ENCODE measurements at regions not wholly inside any gene's neighbourhood (a gene's known extent, or its start where the extent isn't known, plus 50 kb on each side); places are given as distances from the start of the nearest gene placed in this dataset.
"Not testable (repeated sequence)": the region's sequence is repeated elsewhere in the genome, so short reads cannot be mapped to it uniquely, and the experiment has no call there.

- DNase-seq, result no peak
- no peak for ATAC-seq
These were observed 335.2 kb downstream of the PPP1R2C start for GRCh38 chrX:42442745-42443144.

DNA sequence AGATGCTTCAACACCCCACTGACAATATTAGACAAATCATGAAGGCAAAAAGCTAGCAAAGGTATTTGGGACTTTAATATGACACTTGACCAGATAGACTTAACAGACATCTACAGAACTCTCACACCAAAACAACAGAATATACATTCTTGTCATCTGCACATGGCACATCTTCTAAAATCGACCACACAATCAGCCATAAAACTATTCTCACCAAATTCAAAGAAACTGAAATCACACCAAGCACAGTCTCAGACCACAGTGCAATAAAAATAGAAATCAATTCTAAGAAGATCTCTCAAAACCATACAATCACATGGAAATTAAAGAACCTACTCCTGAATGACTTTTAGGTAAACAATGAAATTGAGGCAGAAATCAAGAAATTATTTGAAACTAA lies 340.8 kb downstream of the PPP1R2C start:
- DNase-seq (no peak), ATAC-seq (no peak)

DNA sequence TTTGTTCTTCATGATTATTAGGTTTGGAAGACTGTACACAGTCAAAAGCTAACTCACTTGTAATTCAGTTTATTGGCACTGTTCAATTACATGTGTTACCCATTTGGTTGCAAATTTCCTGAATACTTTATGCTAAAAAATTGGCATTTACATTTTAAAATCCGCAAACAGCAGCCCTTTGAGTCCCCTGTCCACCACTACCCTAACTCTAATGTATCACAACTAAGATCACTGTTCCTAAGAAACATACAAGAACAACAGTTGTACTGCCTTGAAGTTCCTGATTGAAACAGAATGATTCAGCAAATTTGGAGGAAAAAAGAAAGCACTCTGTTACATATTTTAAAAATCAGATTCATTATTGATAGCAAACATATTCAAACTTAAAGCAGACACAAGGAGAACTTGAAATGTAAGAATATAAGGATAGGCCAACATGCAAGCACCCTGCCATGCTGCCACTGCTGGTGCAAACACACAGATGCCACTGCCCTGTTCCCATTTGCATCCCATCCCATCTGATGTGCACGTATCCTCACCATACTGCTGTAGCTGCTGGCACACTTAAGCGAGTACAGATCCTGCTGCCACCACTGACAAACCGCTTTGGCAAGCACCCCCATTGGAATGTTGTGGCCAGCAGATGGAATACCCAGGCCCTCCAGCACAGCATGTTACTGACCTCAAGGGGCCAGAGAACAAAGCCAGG lies 343.4 kb downstream of the PPP1R2C start:
- ATAC-seq (no peak), DNase-seq (no peak)

DNA sequence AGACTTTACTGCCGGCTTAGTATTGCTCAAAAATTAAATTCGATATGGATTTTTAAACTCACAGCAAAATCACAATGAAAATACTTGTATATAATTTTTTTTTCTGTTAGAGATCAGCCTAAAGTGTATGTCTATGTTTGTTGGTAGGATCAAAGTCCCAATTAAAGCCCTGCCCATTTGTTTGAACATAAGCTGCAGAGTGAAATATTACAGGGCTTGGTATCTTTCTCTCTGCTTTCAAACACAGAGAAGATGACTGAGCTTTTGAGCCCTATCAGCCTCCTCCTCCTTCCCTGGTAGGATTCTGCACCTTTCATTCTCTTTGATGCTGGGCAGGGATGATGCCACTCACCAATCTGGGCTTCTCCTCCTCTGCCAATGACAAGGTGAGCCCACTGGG lies 345.4 kb downstream of the PPP1R2C start:
- ATAC-seq (no peak), DNase-seq (no peak)

GRCh38 chrX:42422961-42423360 lies 355.0 kb downstream of the PPP1R2C start:
- ATAC-seq (no peak), DNase-seq (no peak)

GRCh38 chrX:42420426-42420825 lies 357.5 kb downstream of the PPP1R2C start:
- no peak for ATAC-seq

GRCh38 chrX:42415636-42416035 lies 362.3 kb downstream of the PPP1R2C start:
- DNase-seq (no peak), ATAC-seq (no peak)

More at GRCh38 chrX:42420426-42420825, 357.5 kb downstream of the PPP1R2C start:
- no peak for DNase-seq

DNA sequence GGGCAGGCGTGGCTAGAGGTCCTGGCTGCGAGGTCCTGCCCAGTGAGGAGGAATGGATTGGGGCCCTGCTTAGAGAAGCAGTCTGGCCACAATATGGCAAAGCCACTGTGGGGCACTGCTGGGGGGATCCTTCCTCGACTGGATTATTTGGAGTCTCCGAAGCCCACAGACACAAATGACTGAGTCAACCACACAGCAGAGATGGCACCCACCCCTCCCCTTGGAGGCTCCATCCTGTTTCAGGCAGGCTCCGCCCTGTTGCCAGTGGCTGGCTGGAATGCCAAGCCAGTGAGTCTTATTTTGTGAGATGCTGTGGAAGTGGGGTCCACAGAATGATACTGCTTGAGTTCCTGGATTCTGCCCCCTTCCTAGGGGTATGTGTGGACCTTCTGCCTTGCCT lies 363.9 kb downstream of the PPP1R2C start:
- DNase-seq (no peak), ATAC-seq (no peak)

DNA sequence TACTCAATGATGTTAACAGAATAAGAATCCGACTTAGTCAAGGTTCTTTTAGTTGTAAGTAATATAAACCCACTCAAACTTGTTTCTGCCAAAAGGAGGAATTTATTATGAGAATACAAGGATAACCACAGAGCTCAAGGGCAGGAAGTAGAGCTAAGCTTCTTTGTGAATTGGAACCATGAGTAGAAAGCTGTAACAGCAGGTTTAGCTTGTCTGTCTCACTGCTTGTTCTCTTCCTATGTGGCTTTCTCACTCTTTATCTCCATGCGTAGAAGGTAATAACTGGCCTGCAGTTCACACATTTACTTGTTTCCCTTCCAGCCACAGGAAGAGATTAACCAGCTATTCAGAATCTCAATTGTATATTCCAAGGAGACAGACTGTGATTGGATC lies 378.3 kb downstream of the PPP1R2C start:
- DNase-seq (no peak), ATAC-seq (no peak)

GRCh38 chrX:42398967-42399631 lies 378.9 kb downstream of the PPP1R2C start:
- ATAC-seq (no peak), DNase-seq (no peak)

DNA sequence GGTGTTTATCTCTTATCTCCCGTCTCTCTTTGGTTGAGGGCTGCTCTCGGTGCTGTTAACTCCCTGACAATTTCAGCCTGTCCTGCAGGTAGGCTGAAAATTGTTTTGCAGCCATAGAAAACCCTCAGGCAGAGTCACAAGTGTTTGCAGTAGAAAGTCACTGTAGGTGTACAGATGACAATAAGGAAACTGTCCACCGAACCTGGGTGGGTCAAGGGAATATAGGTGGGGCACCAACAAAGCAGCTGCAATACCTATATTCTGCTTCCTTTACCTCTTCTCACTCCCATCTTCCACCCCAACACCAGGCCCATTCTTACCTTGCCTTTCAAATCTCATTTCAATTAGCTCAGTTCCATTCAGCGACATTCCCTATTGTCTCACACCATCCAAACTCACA lies 381.8 kb downstream of the PPP1R2C start:
- DNase-seq (no peak), ATAC-seq (no peak)

GRCh38 chrX:42392846-42393245 lies 385.1 kb downstream of the PPP1R2C start:
- ATAC-seq, result no peak
- DNase-seq, result no peak

DNA sequence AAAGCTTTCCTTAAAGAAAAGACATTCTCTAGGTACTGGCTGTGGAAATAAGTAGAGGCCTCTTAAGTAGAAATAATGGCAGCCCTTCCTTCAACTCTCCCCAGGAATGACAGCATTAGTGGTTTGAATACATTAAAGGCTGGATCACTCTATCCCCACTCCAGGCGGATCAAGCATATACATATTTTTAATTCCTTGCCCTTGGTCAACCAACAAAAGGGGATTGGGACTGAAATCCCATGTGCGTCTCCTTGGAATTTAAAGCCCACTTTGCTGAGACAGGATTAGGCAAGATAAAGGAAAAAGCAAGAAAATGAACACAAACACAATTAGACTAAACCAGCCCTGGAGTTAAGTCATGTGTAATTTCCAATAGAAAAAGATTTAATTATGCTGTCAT lies 391.3 kb downstream of the PPP1R2C start:
- ATAC-seq (no peak), DNase-seq (no peak)

GRCh38 chrX:42385730-42386129 lies 392.2 kb downstream of the PPP1R2C start:
- DNase-seq, result no peak
- no peak for ATAC-seq

- DNase-seq (no peak), ATAC-seq (no peak)
These were observed 393.0 kb downstream of the PPP1R2C start for GRCh38 chrX:42384956-42385355.

GRCh38 chrX:42378857-42379256 lies 399.1 kb downstream of the PPP1R2C start:
- no peak for DNase-seq
- ATAC-seq, result no peak

DNA sequence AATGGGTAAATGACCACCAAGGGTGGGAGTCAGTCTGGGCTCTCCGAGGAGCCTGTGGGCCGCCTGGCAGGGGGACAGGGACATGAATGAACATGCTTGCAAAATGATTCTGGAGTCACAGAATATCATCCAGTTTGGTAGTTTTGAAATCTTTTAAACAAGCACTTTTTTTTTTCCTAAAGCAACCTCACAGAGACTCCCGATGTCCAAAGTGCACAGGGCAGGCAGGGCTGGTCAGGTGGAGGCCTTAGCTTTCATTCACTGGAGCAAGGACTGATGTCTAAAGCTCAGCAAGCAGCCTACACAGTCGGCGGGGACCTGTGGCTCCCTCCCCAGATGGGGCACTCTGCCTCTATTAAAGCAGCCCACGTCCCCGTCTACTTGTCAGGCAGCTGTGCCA lies 402.9 kb downstream of the PPP1R2C start:
- DNase-seq, result no peak
- no peak for ATAC-seq

DNA sequence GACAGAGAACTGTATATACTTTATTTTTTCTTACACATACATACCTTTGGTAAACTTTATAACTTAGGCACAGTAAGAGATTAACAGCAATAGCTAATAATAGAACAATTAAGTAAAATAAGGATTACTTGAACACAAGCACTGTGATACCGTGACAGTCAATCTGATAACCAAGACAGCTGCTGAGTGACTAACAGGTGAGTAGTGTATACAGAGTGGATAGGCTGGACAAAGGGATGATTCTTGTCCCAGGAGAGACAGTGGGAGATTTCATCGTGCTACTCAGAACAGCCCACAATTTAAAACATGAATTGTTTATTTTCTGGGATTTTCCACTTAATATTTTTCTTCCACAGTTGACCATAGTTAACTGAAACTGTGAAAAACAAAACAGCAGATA lies 411.8 kb downstream of the PPP1R2C start:
- DNase-seq (no peak), ATAC-seq (no peak)

- no peak for DNase-seq
- ATAC-seq, result no peak
These were observed 415.7 kb downstream of the PPP1R2C start for GRCh38 chrX:42362219-42362618.

GRCh38 chrX:42342981-42343380 lies 419.6 kb upstream of the CASK start:
- not testable (repeated sequence) for DNase-seq, ATAC-seq
